Tibial nerve (tissue), 4 donors: ENCODE measurements at regions not wholly inside any gene's neighbourhood (a gene's known extent, or its start where the extent isn't known, plus 50 kb on each side); places are given as distances from the start of the nearest gene placed in this dataset.

Source experiments
- DNase-seq, 2 donors: peaks; one replicate each; pipeline ENCODE4 v3.0.0-alpha.2; 2019; ENCODE audit warnings: low spot score in 2 of 2
- H3K27ac ChIP-seq, 4 donors: fragments of 200-600 bp; sonication (generic) in 3 of 4; one replicate each; pipeline ENCODE4 v1.5.1; 2017 to 2019; ENCODE audit warnings: mild to moderate bottlenecking in 1 of 4
- H3K27me3 ChIP-seq, 2 donors: fragments of 200-600 bp; sonication (generic) in 1 of 2; one replicate each; pipeline versions ENCODE4 v1.5.1 to v1.6.0; 2017 to 2019
- H3K36me3 ChIP-seq, 3 donors: fragments of 200-600 bp; sonication (generic); one replicate each; pipeline ENCODE4 v1.5.1; 2018 to 2019
- H3K4me1 ChIP-seq, 4 donors: fragments of 200-600 bp; sonication (generic) in 3 of 4; one replicate each; pipeline ENCODE4 v1.5.1; 2017 to 2019
- H3K4me3 ChIP-seq, 4 donors: fragments of 200-600 bp; sonication (generic) in 3 of 4; one replicate each; pipeline ENCODE4 v1.5.1; 2017 to 2019; ENCODE audit warnings: mild to moderate bottlenecking in 1 of 4, moderate library complexity in 1 of 4
- H3K9me3 ChIP-seq, 4 donors: fragments of 200-600 bp; sonication (generic) in 3 of 4; one replicate each; pipeline ENCODE4 v1.5.1; 2017 to 2019
- EP300 ChIP-seq, 2 donors: sonication (generic); formaldehyde crosslinking; IDR thresholded peaks; one replicate each; pipeline ENCODE4 v1.6.1; 2017; ENCODE audit warnings: antibody characterized with exemption in 2 of 2, mild to moderate bottlenecking in 1 of 2
- POLR2A ChIP-seq, 2 donors: fragments of 450-650 bp; IDR thresholded peaks; one replicate each; pipeline ENCODE4 v1.6.1; 2017; ENCODE audit warnings: antibody characterized with exemption in 2 of 2, mild to moderate bottlenecking in 2 of 2, moderate library complexity in 2 of 2
- whole genome bisulfite sequencing, 2 donors: methylation state at CpG; one replicate each; pipeline ENCODE4 v1.1.5; 2018; 5-methylcytosine and 5-hydroxymethylcytosine counted together
- TF ChIP-seq, protein P1 (sequence below), 5 experiments: fragments of 200-600 bp in 3 of 5; fragments of 450-650 bp in 2 of 5; sonication (generic) in 3 of 5; IDR thresholded peaks; one replicate each; pipeline ENCODE4 v1.5.1; 2016 to 2019; ENCODE audit warnings: antibody characterized with exemption in 5 of 5, mild to moderate bottlenecking in 3 of 5, moderate library complexity in 2 of 5

DNA sequence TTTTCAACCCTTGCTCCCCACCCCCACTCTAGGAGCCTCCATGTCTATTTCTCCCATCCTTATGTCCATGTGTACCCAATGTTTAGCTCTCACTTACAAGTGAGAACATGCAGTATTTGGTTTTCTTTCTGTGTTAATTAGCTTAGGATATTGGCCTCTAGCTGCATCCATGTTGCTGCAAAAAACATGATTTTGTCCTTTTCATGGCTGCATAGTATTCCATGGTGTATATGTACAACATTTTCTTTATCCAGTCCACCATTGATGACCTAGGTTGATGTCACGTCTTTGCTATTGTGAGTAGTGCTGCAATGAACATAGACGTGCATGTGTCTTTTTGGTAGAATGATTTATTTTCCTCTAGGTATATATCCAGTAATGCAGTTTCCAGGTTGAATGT is 472.8 kb downstream of the ZNF674 start:
- Histone ChIP-seq H3K36me3 (no peaks in the 10 kb centered on the region), H3K4me3 (no peak overlapping the region), H3K27ac (no peak overlapping the region), H3K9me3 (no peaks in the 10 kb centered on the region), H3K27me3 (no peaks in the 10 kb centered on the region), H3K4me1 (no peaks in the 10 kb centered on the region)
- TF ChIP-seq POLR2A (IDR thresholded peaks at IDR 0.05) (no peak), EP300 (IDR thresholded peaks at IDR 0.05) (no peak)
- TF ChIP-seq, protein P1, sequence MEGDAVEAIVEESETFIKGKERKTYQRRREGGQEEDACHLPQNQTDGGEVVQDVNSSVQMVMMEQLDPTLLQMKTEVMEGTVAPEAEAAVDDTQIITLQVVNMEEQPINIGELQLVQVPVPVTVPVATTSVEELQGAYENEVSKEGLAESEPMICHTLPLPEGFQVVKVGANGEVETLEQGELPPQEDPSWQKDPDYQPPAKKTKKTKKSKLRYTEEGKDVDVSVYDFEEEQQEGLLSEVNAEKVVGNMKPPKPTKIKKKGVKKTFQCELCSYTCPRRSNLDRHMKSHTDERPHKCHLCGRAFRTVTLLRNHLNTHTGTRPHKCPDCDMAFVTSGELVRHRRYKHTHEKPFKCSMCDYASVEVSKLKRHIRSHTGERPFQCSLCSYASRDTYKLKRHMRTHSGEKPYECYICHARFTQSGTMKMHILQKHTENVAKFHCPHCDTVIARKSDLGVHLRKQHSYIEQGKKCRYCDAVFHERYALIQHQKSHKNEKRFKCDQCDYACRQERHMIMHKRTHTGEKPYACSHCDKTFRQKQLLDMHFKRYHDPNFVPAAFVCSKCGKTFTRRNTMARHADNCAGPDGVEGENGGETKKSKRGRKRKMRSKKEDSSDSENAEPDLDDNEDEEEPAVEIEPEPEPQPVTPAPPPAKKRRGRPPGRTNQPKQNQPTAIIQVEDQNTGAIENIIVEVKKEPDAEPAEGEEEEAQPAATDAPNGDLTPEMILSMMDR (IDR thresholded peaks at IDR 0.05), result no peak
- 81 to 88% methylated on average over 2 of the region's 2 CpGs for WGBS, 2 donors
- no peak for DNase-seq

DNA sequence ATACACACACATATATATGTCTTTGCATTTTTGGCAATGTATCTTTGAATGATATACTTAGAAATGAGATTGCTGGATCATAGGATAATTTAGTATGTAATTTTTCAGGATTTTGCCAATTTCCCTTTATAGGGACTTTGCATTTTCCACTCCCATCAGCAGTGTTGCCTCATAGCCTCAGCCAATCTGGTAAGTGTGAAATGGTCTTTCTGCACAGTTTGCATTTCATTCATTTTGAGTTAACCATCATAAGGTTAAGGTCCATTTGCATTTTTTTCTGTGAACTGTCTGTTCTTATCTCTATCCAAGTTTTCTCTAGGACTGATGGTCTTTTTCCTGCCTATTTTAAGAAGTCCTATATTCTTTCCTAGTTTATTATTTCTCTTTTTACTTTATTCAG is 474.8 kb downstream of the ZNF674 start:
- no peak for DNase-seq
- no peak overlapping the region for H3K27ac ChIP-seq
- no peaks in the 10 kb centered on the region for H3K27me3 ChIP-seq
- H3K4me1 ChIP-seq, result no peaks in the 10 kb centered on the region
- H3K9me3 ChIP-seq, result no peaks in the 10 kb centered on the region
- H3K36me3 ChIP-seq, result no peaks in the 10 kb centered on the region
- H3K4me3 ChIP-seq, result no peak overlapping the region
- no peak for TF ChIP-seq EP300 (IDR thresholded peaks at IDR 0.05)

DNA sequence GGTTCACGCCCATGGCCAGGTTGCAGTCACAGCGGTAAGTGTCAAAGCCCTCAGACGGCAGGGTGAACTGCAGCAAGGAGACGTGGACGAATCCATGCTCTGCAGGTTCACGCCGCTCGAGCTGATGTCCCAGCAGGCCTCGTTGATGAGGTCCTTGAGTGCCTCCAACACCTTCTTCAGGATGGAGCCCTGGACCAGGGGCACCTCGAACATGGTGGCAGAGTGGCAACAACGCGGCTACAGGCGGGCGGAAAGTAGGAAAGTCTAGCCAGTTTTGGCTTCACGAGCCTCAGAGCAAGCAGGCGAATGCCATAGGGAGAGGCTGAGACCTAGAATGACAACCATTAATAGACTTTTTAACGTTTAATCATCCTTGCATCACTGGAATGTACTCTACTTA is 485.9 kb downstream of the ZNF674 start:
- no peaks in the 10 kb centered on the region for H3K36me3 ChIP-seq
- no peak overlapping the region for H3K27ac ChIP-seq
- H3K4me1 ChIP-seq, result no peaks in the 10 kb centered on the region
- no peak overlapping the region for H3K4me3 ChIP-seq
- H3K9me3 ChIP-seq, result peaks cover 0 to 9% (median 0%) of the 10 kb centered on the region in 4 donors
- no peaks in the 10 kb centered on the region for H3K27me3 ChIP-seq
- 88 to 90% methylated on average over 8 to 17 of the region's 17 CpGs for WGBS, 2 donors
- TF ChIP-seq EP300 (IDR thresholded peaks at IDR 0.05) (no peak), POLR2A (IDR thresholded peaks at IDR 0.05) (no peak)
- TF ChIP-seq, protein P1 (IDR thresholded peaks at IDR 0.05), result no peak
- DNase-seq, result no peak

DNA sequence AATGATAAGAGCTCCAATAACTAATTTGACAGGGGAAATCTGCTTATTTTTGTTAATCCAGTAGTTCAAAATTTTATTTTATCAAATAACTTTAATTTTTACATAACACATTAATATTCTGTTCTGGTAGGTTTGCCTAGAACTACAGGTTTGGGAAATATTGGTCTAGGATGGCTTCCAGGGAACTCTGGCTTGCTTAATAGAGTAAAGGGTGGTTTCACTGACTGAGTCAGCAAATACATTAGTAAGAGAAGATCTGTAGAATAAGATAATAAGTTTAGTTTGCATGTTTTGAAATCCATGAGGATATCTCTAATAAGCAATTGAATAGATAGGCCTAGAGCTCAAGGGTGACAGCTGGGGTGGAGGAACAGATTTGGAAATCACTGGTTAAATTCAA is 500.7 kb downstream of the ZNF674 start:
- H3K36me3 ChIP-seq, result no peaks in the 10 kb centered on the region
- H3K4me3 ChIP-seq, result no peak overlapping the region

DNA sequence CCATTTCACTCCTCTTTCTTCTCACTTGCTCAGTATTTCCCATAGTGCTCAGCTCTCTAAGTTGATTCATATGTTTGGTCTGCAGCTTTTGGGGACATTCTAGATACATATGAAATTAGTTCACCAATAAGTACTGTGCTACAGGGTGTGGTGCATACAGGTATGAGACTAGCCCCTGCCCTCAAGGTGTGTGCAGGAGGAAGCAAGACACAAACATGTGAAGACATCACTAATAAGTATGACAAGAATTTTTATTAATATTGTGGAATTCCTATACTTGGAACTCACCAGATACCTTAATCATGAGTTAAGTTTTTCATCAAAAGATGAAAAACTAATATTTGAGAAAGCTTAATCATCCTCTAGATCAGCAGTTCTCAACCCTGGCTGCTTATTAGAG is 505.2 kb downstream of the ZNF674 start:
- Histone ChIP-seq H3K36me3 (no peaks in the 10 kb centered on the region), H3K4me1 (no peaks in the 10 kb centered on the region), H3K9me3 (peaks cover 0 to 4% (median 0%) of the 10 kb centered on the region in 4 donors), H3K27ac (no peak overlapping the region), H3K4me3 (no peak overlapping the region), H3K27me3 (no peaks in the 10 kb centered on the region)
- DNase-seq, result no peak
- TF ChIP-seq, protein P1 (IDR thresholded peaks at IDR 0.05), result no peak
- no peak for TF ChIP-seq POLR2A (IDR thresholded peaks at IDR 0.05)
- no peak for TF ChIP-seq EP300 (IDR thresholded peaks at IDR 0.05)

More for the DNA sequence above, 500.7 kb downstream of the ZNF674 start:
- no peaks in the 10 kb centered on the region for H3K4me1 ChIP-seq
- peaks cover 0 to 4% (median 0%) of the 10 kb centered on the region in 4 donors for H3K9me3 ChIP-seq
- no peaks in the 10 kb centered on the region for H3K27me3 ChIP-seq
- TF ChIP-seq POLR2A (IDR thresholded peaks at IDR 0.05) (no peak), EP300 (IDR thresholded peaks at IDR 0.05) (no peak)
- TF ChIP-seq, protein P1 (IDR thresholded peaks at IDR 0.05), result no peak
- no peak overlapping the region for H3K27ac ChIP-seq
- no peak for DNase-seq

DNA sequence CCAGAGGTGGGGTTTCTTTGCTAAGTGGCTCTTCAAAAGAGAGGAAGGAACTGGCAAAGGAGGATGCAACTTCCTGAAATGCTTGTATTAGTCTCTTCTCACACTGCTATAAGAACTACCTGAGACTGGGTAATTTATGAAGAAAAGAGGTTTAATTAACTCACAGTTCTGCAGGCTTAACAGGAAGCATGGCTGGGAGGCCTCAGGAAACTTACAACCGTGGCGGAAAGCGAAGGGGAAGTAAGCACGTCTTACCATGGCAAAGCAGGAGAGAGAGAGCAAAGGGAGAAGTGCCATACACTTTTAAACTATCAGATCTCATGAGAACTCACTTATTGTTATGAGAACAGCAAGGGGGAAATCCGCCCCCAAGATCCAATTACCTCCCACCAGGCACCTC is 505.7 kb downstream of the ZNF674 start:
- WGBS, 2 donors, result 65 to 83% methylated on average over 5 of the region's 5 CpGs
- no peak for TF ChIP-seq POLR2A (IDR thresholded peaks at IDR 0.05)
- TF ChIP-seq, protein P1 (IDR thresholded peaks at IDR 0.05), result no peak
- TF ChIP-seq EP300 (IDR thresholded peaks at IDR 0.05), result no peak

More for the DNA sequence above, 505.7 kb downstream of the ZNF674 start:
- Histone ChIP-seq H3K4me1 (no peaks in the 10 kb centered on the region), H3K27me3 (no peaks in the 10 kb centered on the region), H3K27ac (no peak overlapping the region), H3K4me3 (no peak overlapping the region), H3K36me3 (no peaks in the 10 kb centered on the region), H3K9me3 (peaks cover 0 to 4% (median 0%) of the 10 kb centered on the region in 4 donors)
- DNase-seq, result no peak
